Kidney glomerular epithelial cell (primary cell): ENCODE measurements at regions not wholly inside any gene's neighbourhood (a gene's known extent, or its start where the extent isn't known, plus 50 kb on each side); places are given as distances from the start of the nearest gene placed in this dataset.

Experiments
- DNase-seq: peaks from one replicate; lab custom pipeline; 2025; lab: John Stamatoyannopoulos, UW

DNA sequence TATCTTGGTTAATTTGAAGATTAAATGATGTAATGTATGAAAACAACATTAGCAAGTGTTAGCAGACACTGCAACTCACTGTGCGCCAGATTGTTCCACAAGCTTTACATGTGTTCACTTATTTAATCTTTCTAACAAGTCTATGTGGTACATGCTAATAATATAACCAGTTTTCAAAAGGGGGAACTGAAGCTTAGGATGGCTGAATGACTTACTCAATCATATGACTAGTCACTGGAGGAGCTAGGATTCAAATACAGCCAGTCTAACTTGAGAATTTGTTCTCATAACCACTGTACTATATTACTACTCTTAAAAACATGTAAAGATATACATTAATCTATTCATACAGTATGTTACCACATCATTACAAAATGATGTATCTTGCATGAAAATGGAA, 60.5 kb upstream of the LRIG3 start:
- DNase-seq, result no peak

DNA sequence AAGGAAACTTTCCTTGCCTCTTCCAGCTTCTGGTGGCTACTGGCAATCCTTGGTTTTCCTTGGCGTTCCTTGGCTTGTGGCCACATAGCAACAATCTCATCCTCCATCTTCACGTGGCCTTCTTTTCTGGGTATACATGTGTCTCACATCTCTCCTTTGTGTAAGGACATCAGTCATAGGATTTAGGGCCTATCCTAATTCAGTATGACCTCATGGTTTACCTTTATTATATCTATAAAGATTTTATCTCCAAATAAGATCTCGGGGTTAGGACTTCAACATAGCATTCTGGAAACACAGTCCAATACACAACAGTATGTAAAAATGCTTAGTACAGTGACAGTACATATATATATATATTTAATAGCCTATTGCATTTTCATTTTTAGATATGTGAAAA, 58.4 kb upstream of the LRIG3 start:
- no peak for DNase-seq

DNA sequence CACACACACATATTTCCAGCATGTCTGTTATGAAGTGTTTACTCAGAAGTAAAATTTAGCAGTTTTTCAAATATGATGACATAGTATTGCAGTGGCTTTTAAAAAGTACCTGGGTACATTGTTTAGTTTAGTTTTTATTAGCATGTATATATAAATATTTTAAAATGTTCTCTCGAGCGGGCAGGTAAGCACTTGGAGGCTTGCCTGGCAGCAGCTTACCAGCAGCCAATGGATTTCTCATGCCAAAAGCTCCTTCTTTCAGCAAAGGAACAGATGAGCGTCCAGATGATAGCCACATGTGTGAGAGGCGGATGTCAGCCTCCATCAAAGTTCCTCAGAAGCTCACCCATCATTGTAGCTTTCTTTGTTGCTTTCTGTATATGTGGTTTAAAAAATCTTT, 57.2 kb upstream of the LRIG3 start:
- no peak for DNase-seq

DNA sequence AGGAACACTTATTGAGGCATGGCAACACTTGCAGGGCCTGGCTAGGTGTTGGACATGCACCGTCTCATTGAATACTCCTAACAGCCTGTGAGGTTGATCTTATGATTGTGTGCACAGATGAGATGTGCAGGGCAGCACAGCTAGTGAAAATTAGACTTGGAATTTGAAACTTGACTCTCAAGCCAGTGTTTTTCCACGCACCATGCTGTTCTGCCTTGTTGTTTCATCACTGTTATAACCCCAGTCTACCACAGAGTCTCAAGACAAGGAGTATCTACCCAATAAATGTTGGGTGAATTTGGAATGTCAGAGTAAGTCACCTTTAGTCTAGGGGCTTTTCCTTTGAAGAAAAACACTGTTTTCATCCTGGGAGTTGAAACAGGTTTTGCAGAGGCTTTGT, 55.8 kb upstream of the LRIG3 start:
- no peak for DNase-seq
